GM21737 (cell line): ENCODE measurements at regions not wholly inside any gene's neighbourhood (a gene's known extent, or its start where the extent isn't known, plus 50 kb on each side); places are given as distances from the start of the nearest gene placed in this dataset.
"Not testable (repeated sequence)": the region's sequence is repeated elsewhere in the genome, so short reads cannot be mapped to it uniquely, and the experiment has no call there.

Source experiments
- ATAC-seq: cut with Tn5 transposase; IDR thresholded peaks from one replicate; pipeline ENCODE4 v1.9.1; 2021; ENCODE audit warnings: mild to moderate bottlenecking, moderate library complexity; ENCODE audit not compliant: unreplicated experiment

DNA sequence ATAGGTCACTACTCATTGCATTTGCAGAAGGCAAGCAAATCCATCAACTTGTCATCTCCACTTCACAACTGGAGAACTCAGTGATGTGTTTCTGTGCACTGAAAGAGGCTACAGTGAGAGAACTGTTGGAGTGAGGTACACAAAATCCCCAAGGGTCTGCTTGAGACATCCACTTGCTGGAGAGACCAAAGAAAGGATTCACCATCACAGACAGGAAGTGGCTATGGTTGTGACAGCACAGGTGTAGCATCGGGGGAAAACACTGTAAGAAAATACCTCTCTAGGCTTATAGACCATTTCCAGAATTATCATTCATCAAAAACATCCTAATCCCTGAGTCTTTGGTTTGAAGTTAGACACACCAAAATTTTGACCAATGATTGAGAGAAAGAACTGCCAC, 201.3 kb upstream of the OR4E1 start:
- ATAC-seq: no peak

DNA sequence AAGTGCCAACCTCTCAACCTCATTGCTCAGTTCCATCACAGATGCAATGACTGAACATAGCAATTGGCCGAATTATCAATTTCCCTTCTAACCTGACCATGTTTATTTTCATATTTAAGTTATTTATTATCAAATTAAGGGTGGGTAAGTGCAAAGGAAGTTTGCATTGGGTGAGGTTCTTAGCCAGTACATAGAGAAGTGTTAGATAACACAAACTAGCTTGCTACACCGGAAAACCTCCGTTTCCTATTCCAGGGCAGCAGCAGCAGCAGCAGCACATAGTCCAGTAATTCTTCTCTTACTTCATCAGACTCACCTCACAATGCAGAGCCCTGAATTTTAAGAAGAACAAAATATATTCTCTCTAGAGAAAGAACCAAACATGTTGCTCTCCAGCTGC, 200.5 kb upstream of the OR4E1 start:
- ATAC-seq: no peak

DNA sequence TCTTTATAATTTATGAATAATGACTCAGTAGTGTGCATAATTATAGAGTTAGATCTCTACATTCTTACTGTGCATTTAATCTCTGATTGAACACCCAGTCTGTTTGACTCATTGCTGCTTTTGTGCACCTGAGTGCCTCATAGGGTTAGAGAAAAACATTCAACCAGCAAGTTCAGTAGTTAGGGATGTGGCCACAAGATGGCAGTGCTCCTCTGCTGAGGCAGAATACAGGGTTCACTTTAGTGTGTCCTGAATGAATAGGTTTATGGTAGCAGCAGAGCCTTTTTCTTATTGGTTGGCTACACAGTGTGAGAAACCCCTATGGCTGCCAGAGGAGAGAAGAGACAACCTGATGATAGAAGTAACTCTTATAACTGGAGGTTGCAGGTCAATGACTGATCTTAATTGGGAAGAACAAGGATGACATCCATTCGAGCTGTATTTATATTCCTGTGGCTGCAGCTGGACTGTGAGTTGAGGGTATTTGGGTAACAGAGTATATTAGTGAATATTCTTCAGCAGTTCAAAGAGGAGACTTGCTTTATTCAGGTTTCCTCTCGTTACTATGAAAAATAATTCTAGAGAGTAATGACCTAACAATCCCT, 194.9 kb upstream of the OR4E1 start:
- ATAC-seq: no peak

DNA sequence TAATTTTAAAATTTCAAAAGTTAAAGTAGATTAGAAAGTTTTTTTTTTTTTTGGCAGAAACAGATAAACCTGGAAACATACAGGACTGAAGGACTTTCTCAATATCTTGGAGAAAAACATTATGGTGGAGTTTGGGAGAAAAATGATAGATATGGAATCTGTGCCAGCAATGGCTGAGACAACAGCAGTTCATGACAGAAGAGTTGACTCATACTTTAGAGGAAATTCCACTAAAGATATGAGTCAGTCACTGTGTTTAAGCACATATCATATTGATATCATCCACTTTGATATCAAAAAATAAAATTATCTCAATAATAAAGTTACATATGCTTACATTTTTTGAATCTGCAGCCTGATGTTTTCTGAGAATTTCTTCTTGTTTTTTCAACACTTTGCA, 193.9 kb upstream of the OR4E1 start:
- ATAC-seq: no peak

DNA sequence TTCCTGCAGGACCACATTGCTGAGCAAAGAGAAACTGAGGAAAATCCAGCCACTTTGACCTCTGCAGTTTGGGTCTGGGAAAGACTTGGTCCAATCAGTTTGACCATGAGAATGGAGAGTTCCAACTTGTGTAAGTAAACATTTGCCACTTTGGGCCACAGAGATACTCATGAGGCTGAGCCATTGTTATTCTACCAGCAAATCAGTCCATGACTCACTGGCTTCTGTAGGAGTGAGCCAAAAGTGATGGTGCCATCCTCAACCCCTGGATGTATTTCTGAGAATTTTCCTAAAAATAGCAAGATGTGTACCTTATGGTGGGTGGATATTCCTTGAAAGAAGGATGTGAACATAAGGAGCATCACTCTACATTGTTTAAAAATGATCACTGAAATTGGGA, 192.9 kb upstream of the OR4E1 start:
- no peak for ATAC-seq

DNA sequence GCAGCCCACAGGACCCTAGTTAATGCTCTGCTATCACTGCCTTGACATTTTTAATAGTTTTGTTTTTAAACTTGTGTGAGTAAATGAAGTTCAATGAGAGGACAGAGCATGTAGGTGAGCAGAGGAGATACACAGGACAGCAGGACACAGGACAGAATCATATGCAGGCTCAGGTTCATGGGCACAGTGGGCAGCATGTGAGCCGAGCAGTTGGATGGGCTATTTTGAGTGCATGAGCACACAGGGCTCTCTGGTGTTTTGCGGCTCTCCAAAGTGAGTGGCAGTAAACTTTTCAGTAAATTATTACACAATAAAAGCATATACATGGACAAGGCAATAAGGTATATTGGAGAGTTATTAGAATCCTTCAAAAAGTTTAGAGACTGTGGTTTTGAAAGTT, 189.7 kb upstream of the OR4E1 start:
- ATAC-seq: no peak

DNA sequence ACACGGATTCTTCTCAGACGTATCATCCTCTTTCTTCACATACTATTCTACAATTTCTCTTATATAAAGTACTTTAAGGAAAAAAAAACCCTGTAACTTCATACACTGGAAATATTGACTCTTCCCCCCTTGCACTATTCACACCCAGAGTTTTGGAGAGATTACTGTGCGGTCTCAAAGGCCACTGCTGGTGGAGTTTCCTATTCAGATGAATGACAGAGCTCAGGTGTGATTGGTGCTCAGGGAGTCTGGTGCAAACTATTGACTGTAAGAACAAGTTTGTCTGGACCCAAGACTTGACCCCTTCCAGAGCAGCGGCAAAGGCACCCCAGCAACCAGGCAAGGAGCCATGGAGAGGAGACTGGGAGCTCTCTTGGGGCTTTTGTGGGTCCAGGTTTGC, 187.5 kb upstream of the OR4E1 start:
- no peak for ATAC-seq

DNA sequence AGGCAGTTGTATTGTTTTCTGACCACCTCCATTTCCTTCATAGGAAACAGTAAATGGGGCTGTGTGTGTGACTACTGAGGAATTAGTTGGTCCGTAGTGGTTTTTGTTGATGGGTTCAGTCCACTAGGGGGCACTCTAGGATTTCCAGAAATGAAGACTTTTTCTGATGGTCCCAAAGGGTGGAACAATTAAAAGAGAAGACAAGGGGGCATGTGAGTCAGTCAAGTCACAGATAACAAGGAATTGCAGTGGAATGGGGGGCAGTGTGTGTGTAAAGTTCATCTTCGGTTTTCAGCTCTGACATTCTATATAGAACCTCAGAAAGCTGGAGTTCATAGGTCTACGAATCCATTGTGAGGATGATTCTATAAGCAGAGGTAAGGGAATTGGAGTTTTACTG, 186.6 kb upstream of the OR4E1 start:
- no peak for ATAC-seq

DNA sequence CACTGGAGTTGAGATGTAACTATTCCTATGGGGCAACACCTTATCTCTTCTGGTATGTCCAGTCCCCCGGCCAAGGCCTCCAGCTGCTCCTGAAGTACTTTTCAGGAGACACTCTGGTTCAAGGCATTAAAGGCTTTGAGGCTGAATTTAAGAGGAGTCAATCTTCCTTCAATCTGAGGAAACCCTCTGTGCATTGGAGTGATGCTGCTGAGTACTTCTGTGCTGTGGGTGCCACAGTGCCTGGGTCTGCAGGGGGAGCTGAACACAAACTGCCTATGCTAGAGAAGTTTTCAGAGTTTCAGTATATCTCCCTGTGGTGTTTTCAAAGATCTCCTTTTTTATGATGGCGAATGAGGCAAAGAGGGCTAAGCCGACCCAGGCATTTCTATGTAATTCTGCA, 179.2 kb upstream of the OR4E1 start:
- no peak for ATAC-seq

DNA sequence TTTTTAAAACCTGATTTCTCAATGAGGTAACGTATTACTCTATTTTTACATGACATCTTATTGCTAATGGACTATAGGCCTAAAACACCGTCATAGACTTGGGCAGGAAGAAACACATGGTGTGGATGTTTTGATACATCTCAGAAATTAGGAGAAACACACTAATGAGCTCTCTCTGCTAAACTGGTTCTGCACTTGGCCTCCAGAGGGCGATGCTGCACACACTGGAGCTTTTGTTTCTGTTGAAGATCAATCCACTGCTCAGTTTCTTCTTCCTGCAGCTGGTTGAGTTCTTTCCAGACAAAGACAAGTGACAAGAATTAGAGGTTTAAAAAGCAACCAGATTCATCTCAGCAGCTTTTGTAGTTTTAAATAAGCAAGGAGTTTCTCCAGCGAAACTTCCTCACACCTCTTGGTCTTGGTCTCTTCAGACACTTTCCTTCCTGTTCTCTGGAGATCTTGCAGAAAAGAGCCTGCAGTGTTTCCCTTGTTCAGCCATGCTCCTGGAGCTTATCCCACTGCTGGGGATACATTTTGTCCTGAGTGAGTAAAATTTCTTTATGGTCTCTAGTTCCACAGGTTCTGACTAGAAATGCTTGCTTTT, 178.5 kb upstream of the OR4E1 start:
- ATAC-seq: no peak

DNA sequence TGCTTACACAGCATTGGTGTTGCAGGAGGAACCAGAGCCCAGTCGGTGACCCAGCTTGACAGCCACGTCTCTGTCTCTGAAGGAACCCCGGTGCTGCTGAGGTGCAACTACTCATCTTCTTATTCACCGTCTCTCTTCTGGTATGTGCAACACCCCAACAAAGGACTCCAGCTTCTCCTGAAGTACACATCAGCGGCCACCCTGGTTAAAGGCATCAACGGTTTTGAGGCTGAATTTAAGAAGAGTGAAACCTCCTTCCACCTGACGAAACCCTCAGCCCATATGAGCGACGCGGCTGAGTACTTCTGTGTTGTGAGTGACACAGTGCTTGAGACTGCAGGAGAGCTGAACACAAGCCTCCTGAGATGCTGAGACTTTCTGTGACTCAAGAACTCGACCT, 173.3 kb upstream of the OR4E1 start:
- not testable (repeated sequence) for ATAC-seq

DNA sequence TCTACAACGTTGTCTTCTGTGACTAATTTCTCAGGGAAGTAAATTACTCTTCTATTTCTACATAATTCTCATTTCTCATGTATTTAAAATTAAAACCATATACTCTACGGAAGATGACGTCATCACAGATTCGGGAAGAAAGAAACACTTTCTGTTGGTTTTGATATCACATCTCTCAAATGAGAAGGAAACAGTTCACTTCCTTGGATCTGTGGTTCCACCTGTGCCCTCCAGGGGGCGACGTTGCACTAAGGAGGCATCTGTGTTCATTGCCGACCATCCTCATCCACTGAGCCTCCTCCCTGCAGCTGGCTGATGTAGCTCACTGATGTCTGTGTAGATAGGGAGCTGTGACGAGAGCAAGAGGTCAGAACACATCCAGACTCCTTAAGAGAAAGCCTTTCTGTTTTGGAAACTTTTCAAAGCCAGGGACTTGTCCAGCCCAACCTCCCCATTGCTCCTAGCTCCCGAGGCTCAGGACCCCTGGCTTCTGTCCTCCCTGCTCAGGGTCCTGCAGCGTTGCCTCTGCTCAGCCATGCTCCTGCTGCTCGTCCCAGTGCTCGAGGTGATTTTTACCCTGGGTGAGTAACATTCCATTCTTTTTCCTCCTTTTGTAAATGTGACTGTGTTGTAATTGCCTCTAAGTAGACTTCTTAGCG, 172.7 kb upstream of the OR4E1 start:
- ATAC-seq: no peak

DNA sequence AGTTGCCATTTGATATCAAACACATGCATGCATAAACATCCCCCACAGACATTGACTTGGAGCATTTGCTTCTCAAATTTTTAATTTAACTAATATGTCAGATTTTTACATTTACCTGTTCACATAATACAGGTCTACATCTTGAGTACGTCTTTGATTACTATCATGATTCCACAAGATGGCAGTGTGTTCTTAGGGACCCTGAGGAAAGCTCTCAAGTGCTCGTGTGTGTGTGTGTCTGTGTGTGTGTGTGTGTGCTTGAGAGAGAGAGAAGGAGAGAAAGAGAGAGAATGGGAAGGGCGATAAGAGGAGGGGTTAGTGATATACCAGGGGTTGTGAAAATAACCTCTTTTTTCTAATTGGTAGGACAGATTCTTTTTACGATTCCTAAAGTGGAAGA, 167.1 kb upstream of the OR4E1 start:
- no peak for ATAC-seq

DNA sequence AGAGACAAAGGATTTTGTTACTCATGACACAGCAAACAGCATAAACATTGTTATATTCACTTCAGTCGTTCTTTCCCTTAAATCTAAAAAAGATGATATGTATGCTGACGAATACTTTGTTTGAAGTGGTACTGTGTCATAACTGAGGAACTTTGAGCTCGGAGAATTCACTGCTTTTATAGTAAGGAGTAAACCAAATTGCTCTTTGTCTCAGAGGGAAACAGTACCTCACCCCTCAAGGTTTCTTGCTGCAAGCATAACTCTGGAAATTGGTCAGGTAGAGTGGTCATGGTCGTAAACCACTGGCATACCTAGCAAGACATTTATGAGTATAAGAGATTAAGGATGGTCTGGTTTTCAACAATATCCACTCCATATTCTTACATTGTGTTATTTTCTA, 160.2 kb upstream of the OR4E1 start:
- no peak for ATAC-seq

DNA sequence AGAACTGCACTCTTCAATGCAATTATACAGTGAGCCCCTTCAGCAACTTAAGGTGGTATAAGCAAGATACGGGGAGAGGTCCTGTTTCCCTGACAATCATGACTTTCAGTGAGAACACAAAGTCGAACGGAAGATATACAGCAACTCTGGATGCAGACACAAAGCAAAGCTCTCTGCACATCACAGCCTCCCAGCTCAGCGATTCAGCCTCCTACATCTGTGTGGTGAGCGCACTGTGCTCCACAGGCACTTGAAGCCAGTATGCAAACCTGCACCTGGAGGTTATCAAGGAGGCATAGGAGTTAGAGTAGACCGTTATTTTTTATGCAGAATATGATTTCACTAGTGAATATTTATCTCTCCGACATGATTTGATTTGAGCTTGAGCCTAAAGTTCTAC, 152.2 kb upstream of the OR4E1 start:
- no peak for ATAC-seq

DNA sequence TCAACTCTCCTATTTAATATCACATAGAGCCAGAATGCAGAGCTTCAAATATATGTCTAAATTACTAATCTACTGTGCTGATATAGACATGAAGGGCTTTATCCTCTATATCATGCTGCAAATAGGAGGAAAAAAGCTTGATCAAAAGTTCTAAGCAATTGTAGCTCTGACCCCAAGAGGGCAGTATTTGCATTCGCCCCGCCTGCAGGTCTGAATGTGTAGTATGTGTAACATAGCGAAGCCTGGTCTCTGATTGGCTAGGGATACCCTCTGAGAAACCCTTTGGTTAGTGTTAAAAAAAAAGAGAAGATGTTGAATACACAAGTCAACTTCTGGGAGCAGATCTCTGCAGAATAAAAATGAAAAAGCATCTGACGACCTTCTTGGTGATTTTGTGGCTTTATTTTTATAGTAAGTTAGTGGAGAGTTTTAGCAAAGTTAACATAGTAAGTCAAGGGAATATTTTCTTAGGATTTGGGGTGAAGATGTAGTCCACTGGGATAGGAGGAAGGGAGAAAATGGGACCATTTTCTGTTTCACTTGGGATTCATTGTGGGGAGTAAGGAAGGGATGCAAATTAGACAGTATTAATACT, 151.6 kb upstream of the OR4E1 start:
- ATAC-seq: no peak

DNA sequence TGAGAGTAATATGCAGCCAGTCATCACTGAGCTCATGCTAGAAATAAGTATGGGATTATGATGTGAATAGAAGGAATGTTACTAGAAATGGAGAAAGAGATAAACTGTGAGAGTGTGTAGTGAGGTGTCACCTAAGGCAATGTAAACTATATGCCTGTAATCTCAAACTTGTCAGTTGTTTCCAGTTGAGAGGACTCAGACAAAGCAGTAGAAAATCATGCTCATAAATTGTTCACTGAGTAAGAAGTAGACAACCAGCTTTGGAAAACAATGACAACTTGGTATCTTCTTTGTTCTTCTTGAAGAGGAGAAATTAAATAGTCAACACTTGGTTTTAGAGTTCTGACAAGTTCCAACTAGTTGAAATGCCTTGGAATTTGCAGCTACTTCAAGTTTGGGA, 148.5 kb upstream of the OR4E1 start:
- ATAC-seq: no peak

DNA sequence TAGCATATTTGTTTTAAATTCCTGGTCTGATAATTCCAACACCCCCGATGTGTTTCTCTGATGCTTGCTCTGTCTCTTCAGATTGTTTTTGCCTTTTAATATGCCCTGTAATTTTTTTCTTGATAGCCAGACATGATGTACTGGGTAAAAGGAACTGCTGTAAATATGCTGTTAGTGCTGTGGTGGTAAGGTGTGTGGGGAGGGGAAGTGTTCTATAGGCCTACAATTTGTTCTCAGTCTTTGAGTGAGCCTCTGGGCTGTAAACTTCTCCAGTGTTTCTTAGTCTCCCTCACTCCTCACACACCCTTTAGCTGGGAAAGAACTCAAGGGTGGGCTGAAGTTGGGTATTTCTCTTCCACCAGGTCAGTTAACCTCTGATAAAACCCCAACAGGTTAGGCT, 147.0 kb upstream of the OR4E1 start:
- no peak for ATAC-seq

DNA sequence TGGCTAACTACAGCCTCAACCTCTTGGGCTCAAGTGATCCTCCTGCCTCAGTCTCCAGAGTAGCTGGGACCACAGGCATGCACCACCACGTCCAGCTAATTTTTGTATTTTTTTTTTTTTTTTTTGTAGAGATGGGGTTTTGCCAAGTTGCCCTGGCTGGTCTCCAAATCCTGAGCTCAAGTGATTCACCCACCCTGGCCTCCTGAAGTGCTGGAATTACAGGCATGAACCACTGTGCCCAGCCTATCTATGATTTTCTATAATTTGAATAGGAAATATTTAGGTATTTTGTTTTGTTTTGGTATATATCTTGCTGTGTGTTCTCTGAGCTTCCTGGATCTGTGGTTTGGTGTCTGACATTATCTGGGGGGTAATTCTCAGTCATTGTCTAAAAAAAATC, 146.3 kb upstream of the OR4E1 start:
- ATAC-seq: not testable (repeated sequence)

DNA sequence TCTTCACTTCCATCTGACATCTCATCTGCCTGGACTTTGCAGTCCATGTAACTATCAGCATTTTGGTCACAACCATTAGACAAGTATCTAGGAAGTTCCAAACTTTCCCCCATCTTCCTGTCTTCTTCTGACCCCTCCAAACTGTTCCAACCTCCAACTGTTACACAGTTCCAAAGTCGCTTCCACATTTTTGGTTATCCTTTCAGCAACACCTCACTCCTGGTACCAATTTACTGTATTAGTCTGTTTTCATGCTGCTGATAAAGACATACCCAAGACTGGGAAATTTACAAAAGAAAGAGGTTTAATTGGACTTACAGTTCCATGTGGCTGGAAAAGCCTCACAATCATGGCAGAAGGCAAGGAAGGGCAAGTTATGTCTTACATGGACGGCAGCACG, 143.4 kb upstream of the OR4E1 start:
- not testable (repeated sequence) for ATAC-seq

DNA sequence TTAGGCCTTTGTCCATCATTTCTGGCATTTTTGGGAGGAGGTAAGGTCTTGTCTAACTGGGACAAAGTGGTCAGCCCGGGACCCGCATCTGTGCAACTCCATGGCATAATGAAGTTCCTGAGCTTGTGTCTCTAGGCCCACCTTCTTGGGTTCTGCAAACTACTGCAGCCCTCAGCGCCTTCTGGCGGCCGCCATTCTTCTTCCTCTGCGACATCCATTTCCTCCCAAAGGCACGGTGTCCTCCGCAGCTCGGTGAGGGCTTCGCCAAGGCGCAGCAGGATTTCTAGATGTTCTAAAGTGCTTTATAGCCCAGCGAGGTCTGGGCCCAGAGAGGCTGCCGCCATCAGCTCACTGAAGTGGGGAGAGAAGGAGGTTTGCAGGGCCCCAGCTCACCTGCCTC, 134.4 kb upstream of the OR4E1 start:
- no peak for ATAC-seq

DNA sequence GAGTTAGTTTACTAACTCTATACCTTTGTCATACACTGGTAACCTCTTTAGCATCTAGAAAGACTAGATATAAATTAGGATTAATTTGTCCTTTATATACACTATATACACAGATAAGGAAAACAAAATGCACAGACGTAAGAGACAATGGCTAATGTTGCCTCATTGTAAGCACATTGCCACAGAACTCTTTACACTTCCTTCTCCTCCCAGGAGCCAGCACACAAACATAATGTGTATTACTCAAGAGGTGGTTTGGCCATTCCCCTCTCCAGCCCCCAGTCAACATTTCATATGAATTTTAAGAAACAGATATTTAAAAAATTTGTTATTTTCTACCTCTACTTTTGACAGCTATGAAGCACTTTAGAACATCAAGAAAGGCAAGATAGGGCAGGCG, 131.4 kb upstream of the OR4E1 start:
- no peak for ATAC-seq
